ENCODE measurements at regions not wholly inside any gene's neighbourhood (a gene's known extent, or its start where the extent isn't known, plus 50 kb on each side); places are given as distances from the start of the nearest gene placed in this dataset.

GRCh38 chr4:166311169-166311568 is 438.1 kb downstream of the TLL1 start:
- Histone ChIP-seq H3K4me1 (no peaks in the 10 kb centered on the region), H3K4me3 (ENCODE audit: low read depth, low read length) (no peak overlapping the region), H3K27me3 (ENCODE audit: control insufficient read depth, insufficient read depth, low read length) (no peaks in the 10 kb centered on the region), H3K4me2 (ENCODE audit: low read length) (no peak overlapping the region), H3K27ac (no peak overlapping the region), H3K9ac (no peak overlapping the region), H2AFZ (no peak overlapping the region), H3K79me2 (no peaks in the 10 kb centered on the region), H3K36me3 (ENCODE audit: control insufficient read depth, insufficient read depth, low read length) (no peaks in the 10 kb centered on the region), H3K9me3 (ENCODE audit: control insufficient read depth, low read length) (no peaks in the 10 kb centered on the region)
- no peak for TF ChIP-seq CTCF (IDR thresholded peaks at IDR 0.05)

- no peak overlapping the region for H2AFZ ChIP-seq
- no peaks in the 10 kb centered on the region for H3K9me3 ChIP-seq (ENCODE audit: control insufficient read depth, low read length)
- H3K27me3 ChIP-seq (ENCODE audit: control insufficient read depth, insufficient read depth, low read length), result no peaks in the 10 kb centered on the region
- H3K36me3 ChIP-seq (ENCODE audit: control insufficient read depth, insufficient read depth, low read length), result no peaks in the 10 kb centered on the region
- no peak overlapping the region for H3K27ac ChIP-seq
- no peak overlapping the region for H3K9ac ChIP-seq
- H3K4me1 ChIP-seq, result no peaks in the 10 kb centered on the region
- TF ChIP-seq CTCF (IDR thresholded peaks at IDR 0.05), result no peak
- H3K4me2 ChIP-seq (ENCODE audit: low read length), result no peak overlapping the region
- H3K79me2 ChIP-seq, result no peaks in the 10 kb centered on the region
- no peak overlapping the region for H3K4me3 ChIP-seq (ENCODE audit: low read depth, low read length)
Measured at GRCh38 chr4:166312166-166312565, 439.1 kb downstream of the TLL1 start.

GRCh38 chr4:166314902-166315301 is 441.9 kb downstream of the TLL1 start:
- no peaks in the 10 kb centered on the region for H3K36me3 ChIP-seq (ENCODE audit: control insufficient read depth, insufficient read depth, low read length)
- H3K27me3 ChIP-seq (ENCODE audit: control insufficient read depth, insufficient read depth, low read length), result no peaks in the 10 kb centered on the region
- H3K79me2 ChIP-seq, result no peaks in the 10 kb centered on the region
- no peaks in the 10 kb centered on the region for H3K9me3 ChIP-seq (ENCODE audit: control insufficient read depth, low read length)
- H3K4me2 ChIP-seq (ENCODE audit: low read length), result no peak overlapping the region
- H2AFZ ChIP-seq, result no peak overlapping the region
- H3K27ac ChIP-seq, result no peak overlapping the region
- H3K4me1 ChIP-seq, result no peaks in the 10 kb centered on the region
- H3K9ac ChIP-seq, result no peak overlapping the region
- no peak for TF ChIP-seq CTCF (IDR thresholded peaks at IDR 0.05)
- no peak overlapping the region for H3K4me3 ChIP-seq (ENCODE audit: low read depth, low read length)

- Histone ChIP-seq H3K36me3 (ENCODE audit: control insufficient read depth, insufficient read depth, low read length) (no peaks in the 10 kb centered on the region), H2AFZ (no peak overlapping the region), H3K27ac (no peak overlapping the region), H3K79me2 (no peaks in the 10 kb centered on the region), H3K4me1 (no peaks in the 10 kb centered on the region), H3K4me3 (ENCODE audit: low read depth, low read length) (no peak overlapping the region), H3K4me2 (ENCODE audit: low read length) (no peak overlapping the region), H3K9ac (no peak overlapping the region), H3K27me3 (ENCODE audit: control insufficient read depth, insufficient read depth, low read length) (no peaks in the 10 kb centered on the region), H3K9me3 (ENCODE audit: control insufficient read depth, low read length) (no peaks in the 10 kb centered on the region)
- no peak for TF ChIP-seq CTCF (IDR thresholded peaks at IDR 0.05)
Measured at GRCh38 chr4:166315721-166316467, 442.9 kb downstream of the TLL1 start.

All from parathyroid adenoma (tissue), 2 donors.